ENCODE measurements at regions not wholly inside any gene's neighbourhood (a gene's known extent, or its start where the extent isn't known, plus 50 kb on each side); places are given as distances from the start of the nearest gene placed in this dataset.

- Histone ChIP-seq H3K4me3 (ENCODE audit: low read length in 3 of 3) (no peak overlapping the region), H3K9ac (ENCODE audit: low read depth in 1 of 3, low read length in 3 of 3) (no peak overlapping the region), H3K27me3 (ENCODE audit: control insufficient read depth in 3 of 3, insufficient read depth in 3 of 3, low read length in 3 of 3) (no peaks in the 10 kb centered on the region), H3K4me1 (ENCODE audit: control insufficient read depth in 3 of 3, insufficient read depth in 3 of 3, low read length in 3 of 3) (peaks cover 0 to under 1% (median 0%) of the 10 kb centered on the region in 3 donors), H3K9me3 (ENCODE audit: control insufficient read depth in 3 of 3, low read length in 3 of 3) (no peaks in the 10 kb centered on the region), H3K27ac (ENCODE audit: low read depth, low read length) (no peak overlapping the region), H3K36me3 (ENCODE audit: control insufficient read depth in 3 of 3, insufficient read depth in 3 of 3, low read length in 3 of 3) (no peaks in the 10 kb centered on the region)
These were observed 275.6 kb upstream of the FANCL start for GRCh38 chr2:58516695-58517094.

DNA sequence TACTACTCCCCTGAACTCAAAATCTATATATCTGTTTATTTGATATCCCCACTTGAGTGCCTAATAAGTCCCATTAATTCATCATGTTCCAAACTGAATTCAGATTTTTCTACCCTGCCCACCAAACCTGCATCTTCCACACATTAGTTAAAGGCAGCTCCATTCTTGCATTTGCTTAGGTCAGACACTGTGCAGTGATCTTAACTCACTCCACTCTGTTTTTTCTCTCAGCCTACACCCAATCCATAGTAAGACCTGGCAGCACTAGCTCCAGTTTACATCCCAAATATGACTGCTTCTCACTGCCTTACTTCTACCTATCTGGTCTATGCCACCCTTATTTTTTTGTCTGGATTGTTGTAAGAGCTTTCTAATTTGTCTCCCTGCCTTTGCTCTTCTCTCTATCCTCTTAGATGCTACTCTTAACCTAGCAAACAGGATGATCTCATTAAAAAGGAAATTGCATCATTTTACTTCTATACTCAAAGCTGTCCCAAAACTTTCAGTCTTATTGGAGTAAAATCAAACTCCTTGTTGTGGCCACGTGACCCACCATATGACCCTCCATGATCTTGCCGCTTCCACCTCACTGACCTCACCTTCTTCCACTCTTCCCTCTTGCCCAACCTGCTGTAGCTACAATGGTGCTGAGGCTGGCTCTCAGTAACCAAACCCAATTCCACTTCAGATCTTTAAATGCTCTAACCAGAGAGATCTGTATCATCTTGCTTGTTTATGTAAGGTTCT lies 274.9 kb upstream of the FANCL start:
- Histone ChIP-seq H3K4me3 (ENCODE audit: low read length in 3 of 3) (no peak overlapping the region), H3K27ac (ENCODE audit: low read depth, low read length) (no peak overlapping the region), H3K4me1 (ENCODE audit: control insufficient read depth in 3 of 3, insufficient read depth in 3 of 3, low read length in 3 of 3) (no peaks in the 10 kb centered on the region), H3K27me3 (ENCODE audit: control insufficient read depth in 3 of 3, insufficient read depth in 3 of 3, low read length in 3 of 3) (no peaks in the 10 kb centered on the region), H3K9ac (ENCODE audit: low read depth in 1 of 3, low read length in 3 of 3) (no peak overlapping the region), H3K36me3 (ENCODE audit: control insufficient read depth in 3 of 3, insufficient read depth in 3 of 3, low read length in 3 of 3) (no peaks in the 10 kb centered on the region), H3K9me3 (ENCODE audit: control insufficient read depth in 3 of 3, low read length in 3 of 3) (no peaks in the 10 kb centered on the region)

DNA sequence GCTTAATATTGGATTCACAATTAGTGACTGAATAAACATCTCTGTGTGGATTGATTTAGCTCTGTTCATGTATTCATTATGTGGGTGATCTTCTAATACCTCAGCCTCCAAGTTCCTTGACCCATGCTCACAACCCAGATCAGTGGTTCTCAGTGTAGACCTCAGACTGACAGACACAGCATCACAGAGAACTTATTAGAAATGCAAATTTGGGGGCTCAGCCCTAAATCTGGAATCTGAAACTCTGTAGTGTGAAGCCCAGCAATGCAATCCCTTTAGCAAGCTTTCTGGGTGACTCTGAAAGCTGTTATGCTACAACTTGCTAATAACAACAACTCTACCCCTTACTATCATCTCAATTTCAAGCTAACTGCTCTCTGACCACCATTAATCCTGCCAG lies 273.1 kb upstream of the FANCL start:
- no peak overlapping the region for H3K4me3 ChIP-seq (ENCODE audit: low read length in 3 of 3)
- no peaks in the 10 kb centered on the region for H3K27me3 ChIP-seq (ENCODE audit: control insufficient read depth in 3 of 3, insufficient read depth in 3 of 3, low read length in 3 of 3)
- no peaks in the 10 kb centered on the region for H3K36me3 ChIP-seq (ENCODE audit: control insufficient read depth in 3 of 3, insufficient read depth in 3 of 3, low read length in 3 of 3)
- no peaks in the 10 kb centered on the region for H3K9me3 ChIP-seq (ENCODE audit: control insufficient read depth in 3 of 3, low read length in 3 of 3)
- H3K27ac ChIP-seq (ENCODE audit: low read depth, low read length): no peak overlapping the region
- no peak overlapping the region for H3K9ac ChIP-seq (ENCODE audit: low read depth in 1 of 3, low read length in 3 of 3)
- H3K4me1 ChIP-seq (ENCODE audit: control insufficient read depth in 3 of 3, insufficient read depth in 3 of 3, low read length in 3 of 3): no peaks in the 10 kb centered on the region

DNA sequence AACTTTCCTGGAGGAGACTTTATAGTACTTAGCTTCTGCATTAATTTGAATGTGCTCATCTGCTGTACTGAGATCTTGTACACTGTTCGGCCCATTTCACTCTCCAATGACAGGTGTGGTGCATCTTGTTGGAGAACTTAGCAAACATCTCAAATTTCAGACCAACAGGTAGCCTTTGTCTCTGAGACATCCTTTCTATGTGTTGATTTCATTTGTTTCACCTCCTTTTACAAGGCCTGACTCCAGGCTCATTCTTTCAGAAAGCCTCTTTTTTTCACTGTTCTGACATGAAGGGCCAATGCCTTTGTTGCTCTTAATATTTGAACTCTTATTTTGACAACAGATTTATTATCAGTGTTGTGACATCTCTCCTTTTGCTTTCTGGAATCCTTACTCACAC lies 271.8 kb upstream of the FANCL start:
- Histone ChIP-seq H3K4me3 (ENCODE audit: low read length in 3 of 3) (no peak overlapping the region), H3K36me3 (ENCODE audit: control insufficient read depth in 3 of 3, insufficient read depth in 3 of 3, low read length in 3 of 3) (no peaks in the 10 kb centered on the region)

GRCh38 chr2:58508006-58508405 lies 266.9 kb upstream of the FANCL start:
- Histone ChIP-seq H3K4me1 (ENCODE audit: control insufficient read depth in 3 of 3, insufficient read depth in 3 of 3, low read length in 3 of 3) (no peaks in the 10 kb centered on the region), H3K27ac (ENCODE audit: low read depth, low read length) (no peak overlapping the region), H3K9ac (ENCODE audit: low read depth in 1 of 3, low read length in 3 of 3) (no peak overlapping the region), H3K27me3 (ENCODE audit: control insufficient read depth in 3 of 3, insufficient read depth in 3 of 3, low read length in 3 of 3) (no peaks in the 10 kb centered on the region), H3K9me3 (ENCODE audit: control insufficient read depth in 3 of 3, low read length in 3 of 3) (no peaks in the 10 kb centered on the region), H3K4me3 (ENCODE audit: low read length in 3 of 3) (no peak overlapping the region), H3K36me3 (ENCODE audit: control insufficient read depth in 3 of 3, insufficient read depth in 3 of 3, low read length in 3 of 3) (no peaks in the 10 kb centered on the region)

More for the DNA sequence above, 271.8 kb upstream of the FANCL start:
- no peak overlapping the region for H3K9ac ChIP-seq (ENCODE audit: low read depth in 1 of 3, low read length in 3 of 3)
- H3K9me3 ChIP-seq (ENCODE audit: control insufficient read depth in 3 of 3, low read length in 3 of 3): no peaks in the 10 kb centered on the region
- H3K27ac ChIP-seq (ENCODE audit: low read depth, low read length): no peak overlapping the region
- no peaks in the 10 kb centered on the region for H3K27me3 ChIP-seq (ENCODE audit: control insufficient read depth in 3 of 3, insufficient read depth in 3 of 3, low read length in 3 of 3)
- H3K4me1 ChIP-seq (ENCODE audit: control insufficient read depth in 3 of 3, insufficient read depth in 3 of 3, low read length in 3 of 3): no peaks in the 10 kb centered on the region

GRCh38 chr2:58503918-58504317 lies 262.8 kb upstream of the FANCL start:
- H3K9ac ChIP-seq (ENCODE audit: low read depth in 1 of 3, low read length in 3 of 3): no peak overlapping the region
- H3K27me3 ChIP-seq (ENCODE audit: control insufficient read depth in 3 of 3, insufficient read depth in 3 of 3, low read length in 3 of 3): no peaks in the 10 kb centered on the region
- H3K4me3 ChIP-seq (ENCODE audit: low read length in 3 of 3): no peak overlapping the region
- H3K27ac ChIP-seq (ENCODE audit: low read depth, low read length): no peak overlapping the region
- no peaks in the 10 kb centered on the region for H3K9me3 ChIP-seq (ENCODE audit: control insufficient read depth in 3 of 3, low read length in 3 of 3)
- no peaks in the 10 kb centered on the region for H3K36me3 ChIP-seq (ENCODE audit: control insufficient read depth in 3 of 3, insufficient read depth in 3 of 3, low read length in 3 of 3)
- no peaks in the 10 kb centered on the region for H3K4me1 ChIP-seq (ENCODE audit: control insufficient read depth in 3 of 3, insufficient read depth in 3 of 3, low read length in 3 of 3)

DNA sequence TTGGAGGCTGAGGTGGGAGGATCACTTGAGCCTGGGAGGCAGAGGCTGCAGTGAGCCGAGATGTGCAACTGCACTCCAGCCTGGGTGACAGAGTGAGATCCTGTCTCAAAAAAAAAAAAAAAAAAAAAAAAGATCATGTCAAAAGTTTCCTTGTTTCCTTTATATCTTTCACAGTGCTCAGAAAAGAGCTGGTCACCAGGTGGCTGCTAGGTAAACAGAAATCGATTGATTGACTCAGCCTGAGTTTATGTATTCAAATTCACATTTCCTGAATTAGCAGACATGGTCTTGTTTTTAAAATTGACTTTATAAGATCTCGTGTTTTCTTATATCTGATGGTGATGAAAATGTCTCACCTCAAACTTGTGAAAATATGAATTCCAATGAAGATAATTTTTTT lies 261.8 kb upstream of the FANCL start:
- Histone ChIP-seq H3K27me3 (ENCODE audit: control insufficient read depth in 3 of 3, insufficient read depth in 3 of 3, low read length in 3 of 3) (no peaks in the 10 kb centered on the region), H3K9me3 (ENCODE audit: control insufficient read depth in 3 of 3, low read length in 3 of 3) (no peaks in the 10 kb centered on the region), H3K27ac (ENCODE audit: low read depth, low read length) (no peak overlapping the region), H3K9ac (ENCODE audit: low read depth in 1 of 3, low read length in 3 of 3) (no peak overlapping the region), H3K4me3 (ENCODE audit: low read length in 3 of 3) (no peak overlapping the region), H3K36me3 (ENCODE audit: control insufficient read depth in 3 of 3, insufficient read depth in 3 of 3, low read length in 3 of 3) (no peaks in the 10 kb centered on the region), H3K4me1 (ENCODE audit: control insufficient read depth in 3 of 3, insufficient read depth in 3 of 3, low read length in 3 of 3) (no peaks in the 10 kb centered on the region)

- H3K9ac ChIP-seq (ENCODE audit: low read depth in 1 of 3, low read length in 3 of 3): no peak overlapping the region
- no peak overlapping the region for H3K4me3 ChIP-seq (ENCODE audit: low read length in 3 of 3)
- no peaks in the 10 kb centered on the region for H3K27me3 ChIP-seq (ENCODE audit: control insufficient read depth in 3 of 3, insufficient read depth in 3 of 3, low read length in 3 of 3)
- no peaks in the 10 kb centered on the region for H3K4me1 ChIP-seq (ENCODE audit: control insufficient read depth in 3 of 3, insufficient read depth in 3 of 3, low read length in 3 of 3)
- H3K27ac ChIP-seq (ENCODE audit: low read depth, low read length): no peak overlapping the region
- H3K36me3 ChIP-seq (ENCODE audit: control insufficient read depth in 3 of 3, insufficient read depth in 3 of 3, low read length in 3 of 3): no peaks in the 10 kb centered on the region
- H3K9me3 ChIP-seq (ENCODE audit: control insufficient read depth in 3 of 3, low read length in 3 of 3): no peaks in the 10 kb centered on the region
These were observed 260.4 kb upstream of the FANCL start for GRCh38 chr2:58501371-58502160.

DNA sequence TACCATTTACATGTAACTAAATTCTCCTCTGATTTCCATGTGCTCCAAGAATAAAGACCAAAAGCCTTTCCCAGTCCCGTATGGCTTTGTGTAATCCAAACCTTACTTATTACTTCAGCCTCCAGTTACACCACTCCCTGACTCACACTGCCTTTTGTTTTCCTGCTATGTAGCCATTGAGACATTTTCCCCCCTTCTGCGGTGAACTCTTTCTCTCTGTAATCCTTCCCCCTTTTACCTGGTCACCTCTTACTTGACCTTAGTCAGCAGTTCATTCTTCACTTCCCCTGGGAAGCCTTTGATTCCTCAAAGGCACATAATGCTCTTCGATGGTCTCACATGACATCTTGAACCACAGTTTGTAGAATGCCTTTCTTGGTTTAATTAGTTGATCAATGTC lies 256.0 kb upstream of the FANCL start:
- Histone ChIP-seq H3K4me3 (ENCODE audit: low read length in 3 of 3) (no peak overlapping the region), H3K4me1 (ENCODE audit: control insufficient read depth in 3 of 3, insufficient read depth in 3 of 3, low read length in 3 of 3) (no peaks in the 10 kb centered on the region), H3K36me3 (ENCODE audit: control insufficient read depth in 3 of 3, insufficient read depth in 3 of 3, low read length in 3 of 3) (no peaks in the 10 kb centered on the region), H3K27ac (ENCODE audit: low read depth, low read length) (no peak overlapping the region), H3K9me3 (ENCODE audit: control insufficient read depth in 3 of 3, low read length in 3 of 3) (no peaks in the 10 kb centered on the region), H3K9ac (ENCODE audit: low read depth in 1 of 3, low read length in 3 of 3) (no peak overlapping the region), H3K27me3 (ENCODE audit: control insufficient read depth in 3 of 3, insufficient read depth in 3 of 3, low read length in 3 of 3) (no peaks in the 10 kb centered on the region)

GRCh38 chr2:58495806-58496205 lies 254.7 kb upstream of the FANCL start:
- no peak overlapping the region for H3K9ac ChIP-seq (ENCODE audit: low read depth in 1 of 3, low read length in 3 of 3)

More at GRCh38 chr2:58495806-58496205, 254.7 kb upstream of the FANCL start:
- H3K9me3 ChIP-seq (ENCODE audit: control insufficient read depth in 3 of 3, low read length in 3 of 3): no peaks in the 10 kb centered on the region
- H3K27me3 ChIP-seq (ENCODE audit: control insufficient read depth in 3 of 3, insufficient read depth in 3 of 3, low read length in 3 of 3): no peaks in the 10 kb centered on the region
- H3K36me3 ChIP-seq (ENCODE audit: control insufficient read depth in 3 of 3, insufficient read depth in 3 of 3, low read length in 3 of 3): no peaks in the 10 kb centered on the region
- no peak overlapping the region for H3K27ac ChIP-seq (ENCODE audit: low read depth, low read length)
- H3K4me1 ChIP-seq (ENCODE audit: control insufficient read depth in 3 of 3, insufficient read depth in 3 of 3, low read length in 3 of 3): no peaks in the 10 kb centered on the region
- no peak overlapping the region for H3K4me3 ChIP-seq (ENCODE audit: low read length in 3 of 3)

All from skeletal muscle tissue (tissue), 3 donors.